AG08396 (cell line): ENCODE measurements at regions not wholly inside any gene's neighbourhood (a gene's known extent, or its start where the extent isn't known, plus 50 kb on each side); places are given as distances from the start of the nearest gene placed in this dataset.

ENCODE experiments used
- DNase-seq: peaks from one replicate; pipeline ENCODE4 v3.0.0; 2012; ENCODE audit warnings: low spot score, mixed read lengths

DNA sequence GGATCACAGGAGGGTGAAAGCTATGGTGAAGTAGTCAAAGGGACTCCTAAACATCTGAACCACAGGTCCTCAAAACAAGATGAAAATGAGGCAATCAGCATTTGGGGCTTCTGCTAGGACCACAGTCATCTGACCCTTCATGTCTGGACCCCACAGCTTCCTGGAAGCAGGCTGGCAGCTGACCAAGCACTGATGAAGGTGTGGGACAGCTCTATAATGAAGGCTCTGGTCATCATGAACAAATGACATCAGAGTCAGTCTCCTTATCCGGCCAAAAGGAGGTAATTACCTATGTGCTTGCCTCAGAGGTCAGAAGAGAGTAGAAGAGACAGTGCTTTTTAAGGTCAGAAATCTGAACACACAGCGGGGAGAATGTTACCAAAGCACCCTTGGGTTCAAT is 101.2 kb upstream of the GNAO1 start:
- DNase-seq, result no peak

DNA sequence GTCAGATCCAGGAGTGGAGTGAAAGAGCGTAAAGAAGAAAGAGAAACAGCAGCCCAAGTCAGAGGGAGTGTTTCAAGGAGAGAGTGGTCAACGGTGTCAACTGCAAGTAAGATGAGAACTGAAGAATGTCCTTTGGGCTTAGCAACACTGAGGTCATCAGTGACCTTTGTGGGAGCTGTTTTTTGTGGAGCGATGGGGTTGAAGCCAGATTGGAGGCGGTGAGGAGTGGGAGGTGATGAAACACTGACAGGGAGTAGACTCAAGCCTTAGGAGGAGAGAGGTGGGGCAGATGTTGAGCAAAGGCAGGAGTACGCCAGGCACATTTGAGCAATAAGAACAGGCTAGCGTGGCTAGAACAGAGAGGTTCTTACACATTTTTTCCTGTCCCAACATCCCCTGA is 103.7 kb upstream of the GNAO1 start:
- no peak for DNase-seq

DNA sequence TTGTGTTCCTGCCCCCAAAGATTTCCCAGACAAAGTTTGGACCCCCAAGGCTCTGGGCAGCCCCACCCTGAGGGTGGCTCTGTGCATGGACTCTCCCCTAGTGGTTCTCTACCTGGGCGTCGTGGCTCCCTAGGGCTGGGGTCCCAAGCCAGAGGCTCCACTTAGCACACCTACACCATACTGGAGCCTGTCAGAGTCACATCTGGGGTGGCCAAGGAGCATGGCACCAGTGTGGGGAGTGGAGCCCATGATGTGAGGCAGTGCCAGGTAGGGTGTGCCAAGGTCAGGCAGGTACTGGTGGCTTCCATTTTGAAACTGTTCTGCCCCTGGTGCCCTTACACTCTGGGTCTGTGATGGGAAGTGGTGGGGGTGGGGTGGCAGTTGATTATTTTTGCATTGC is 109.9 kb upstream of the GNAO1 start:
- DNase-seq, result no peak

DNA sequence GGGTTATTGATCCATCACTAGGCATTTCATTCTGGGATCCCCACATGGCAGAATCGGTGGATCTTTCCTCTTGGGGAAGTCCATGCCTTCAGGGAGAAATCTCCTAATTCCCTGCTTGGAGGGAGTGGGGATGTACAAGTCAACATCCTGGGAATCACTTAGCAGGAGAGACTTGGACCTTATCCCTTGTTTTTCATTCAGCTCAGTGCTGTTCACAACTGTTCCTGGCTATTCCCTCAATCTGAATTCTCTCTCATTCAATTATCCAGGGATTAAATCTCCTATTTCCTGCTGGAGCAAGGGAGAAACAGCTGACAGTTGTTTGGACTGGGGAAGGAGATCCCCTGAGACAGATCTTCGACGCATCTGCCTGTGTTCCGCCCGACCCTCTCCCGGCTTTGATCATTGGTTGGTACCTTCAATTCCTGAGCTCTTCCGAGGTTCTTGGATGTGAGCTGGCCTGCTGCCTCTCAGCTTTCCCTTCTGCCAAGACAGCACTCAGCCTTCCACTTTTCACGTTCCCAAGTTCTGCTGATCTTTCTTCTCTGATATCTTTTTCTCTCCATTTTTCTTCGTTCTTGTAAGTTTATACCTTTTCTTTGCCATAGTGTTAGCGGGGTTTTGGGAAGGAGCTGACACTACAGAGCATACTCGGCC is 115.4 kb upstream of the GNAO1 start:
- no peak for DNase-seq

DNA sequence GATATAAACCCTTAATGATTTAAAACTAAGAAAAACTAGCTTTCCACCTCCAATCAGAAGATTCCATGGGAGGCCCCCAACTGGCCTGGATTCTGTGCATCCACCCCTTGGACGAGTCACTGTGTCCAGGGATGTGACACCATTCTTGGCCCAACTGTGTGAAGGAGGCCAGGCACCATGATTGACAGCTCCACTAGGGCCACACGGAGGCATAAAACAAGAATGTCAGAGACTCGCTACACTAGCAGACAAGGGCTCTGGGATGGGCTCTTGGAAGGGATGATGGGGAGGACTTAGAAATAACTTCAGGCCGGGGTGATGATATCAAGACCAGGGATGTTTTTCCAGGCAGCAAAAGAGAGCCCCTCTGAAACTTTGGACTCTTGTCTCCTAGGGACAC is 117.8 kb upstream of the GNAO1 start:
- no peak for DNase-seq

GRCh38 chr16:56072096-56072495 is 119.2 kb upstream of the GNAO1 start:
- no peak for DNase-seq

- no peak for DNase-seq
Measured at GRCh38 chr16:56068816-56069215, 122.5 kb upstream of the GNAO1 start.

GRCh38 chr16:56068314-56068713 is 123.0 kb upstream of the GNAO1 start:
- DNase-seq, result no peak

- no peak for DNase-seq
Measured at GRCh38 chr16:56067406-56067805, 123.9 kb upstream of the GNAO1 start.

GRCh38 chr16:56066617-56067016 is 124.7 kb upstream of the GNAO1 start:
- DNase-seq, result no peak

GRCh38 chr16:56063111-56063510 is 128.2 kb upstream of the GNAO1 start:
- DNase-seq, result no peak

GRCh38 chr16:56057151-56057550 is 134.1 kb upstream of the GNAO1 start:
- no peak for DNase-seq

GRCh38 chr16:56050916-56051315 is 140.4 kb upstream of the GNAO1 start:
- DNase-seq, result no peak

DNA sequence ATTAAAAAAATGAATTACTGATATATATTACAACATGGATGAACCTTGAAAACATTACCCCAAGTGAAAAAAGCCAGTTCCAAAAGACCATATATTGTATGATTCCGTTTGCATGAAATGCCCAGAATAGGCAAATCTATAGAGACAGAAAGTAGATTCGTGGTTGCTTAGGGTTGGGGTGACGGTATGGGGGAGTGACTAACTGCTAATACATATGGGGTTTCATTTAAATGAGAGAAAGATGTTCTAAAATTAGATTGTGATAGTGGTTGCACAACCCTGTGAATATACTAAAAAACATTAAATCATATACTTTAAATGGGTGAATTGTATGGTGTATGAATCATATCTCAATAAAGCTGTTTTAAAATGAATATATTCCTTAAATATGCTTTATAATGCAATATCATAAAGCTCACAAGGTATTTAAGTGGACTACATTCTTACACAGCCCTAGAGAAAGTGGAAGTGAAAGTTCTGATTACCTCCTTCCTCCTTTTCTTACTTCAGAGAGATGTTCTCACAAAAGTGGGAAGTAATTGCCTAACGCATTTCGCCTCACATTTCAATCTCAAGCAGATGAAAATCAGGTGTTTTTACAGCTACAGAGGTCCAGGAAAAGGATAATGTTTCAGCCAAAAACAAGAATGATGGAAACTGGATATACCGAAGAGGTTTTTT is 142.7 kb upstream of the GNAO1 start:
- DNase-seq, result no peak

DNA sequence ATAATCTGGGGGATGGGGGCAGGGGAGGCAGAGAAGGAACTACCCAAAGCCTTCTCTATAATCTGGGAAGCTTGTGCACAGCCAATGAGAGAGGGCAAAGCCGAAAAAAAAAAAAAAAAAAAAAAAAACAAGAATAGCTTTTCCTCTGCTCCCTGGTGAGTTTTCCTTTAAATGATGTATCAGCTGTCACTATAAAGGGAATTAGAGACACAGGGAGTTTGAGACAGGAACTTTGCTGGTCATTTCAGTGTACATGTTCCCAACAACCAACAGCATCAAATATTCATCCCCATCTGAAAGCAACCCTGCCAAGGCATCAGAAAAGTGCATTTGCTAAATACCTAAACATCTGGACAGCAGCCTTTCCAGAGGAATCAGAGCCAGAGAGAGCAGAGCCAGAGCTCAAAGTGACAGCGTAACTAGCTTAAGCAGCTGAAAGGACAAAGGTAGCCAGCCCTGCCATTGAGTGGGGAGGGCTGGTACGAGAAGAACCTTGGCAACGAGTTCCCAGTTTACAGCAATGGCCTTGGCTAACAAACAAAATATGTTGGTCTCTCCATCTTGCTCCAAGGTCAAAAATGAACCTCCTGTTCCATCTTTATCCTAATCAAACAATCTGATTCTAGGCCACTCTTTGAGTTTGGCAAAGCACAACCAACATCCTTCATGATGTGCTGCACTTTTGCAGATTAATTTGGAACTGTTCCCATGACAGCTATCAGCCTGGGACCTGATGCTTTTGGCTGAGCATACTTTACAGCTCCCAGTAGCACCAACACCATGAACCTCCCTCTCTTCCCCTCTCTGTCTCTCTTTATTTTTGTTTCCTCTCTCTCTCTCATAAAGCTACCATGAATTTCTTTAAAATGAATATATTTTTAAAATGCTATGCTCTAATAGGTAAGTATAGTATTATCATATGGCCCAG is 143.7 kb upstream of the GNAO1 start:
- no peak for DNase-seq

- no peak for DNase-seq
Measured at GRCh38 chr16:56042416-56042815, 148.9 kb upstream of the GNAO1 start.

GRCh38 chr16:56041556-56042140 is 149.6 kb upstream of the GNAO1 start:
- no peak for DNase-seq

GRCh38 chr16:56038564-56039098 is 152.7 kb upstream of the GNAO1 start:
- DNase-seq, result no peak

GRCh38 chr16:56032072-56032471 is 156.9 kb upstream of the CES5A start:
- no peak for DNase-seq

GRCh38 chr16:56029026-56029425 is 153.9 kb upstream of the CES5A start:
- DNase-seq, result no peak

DNA sequence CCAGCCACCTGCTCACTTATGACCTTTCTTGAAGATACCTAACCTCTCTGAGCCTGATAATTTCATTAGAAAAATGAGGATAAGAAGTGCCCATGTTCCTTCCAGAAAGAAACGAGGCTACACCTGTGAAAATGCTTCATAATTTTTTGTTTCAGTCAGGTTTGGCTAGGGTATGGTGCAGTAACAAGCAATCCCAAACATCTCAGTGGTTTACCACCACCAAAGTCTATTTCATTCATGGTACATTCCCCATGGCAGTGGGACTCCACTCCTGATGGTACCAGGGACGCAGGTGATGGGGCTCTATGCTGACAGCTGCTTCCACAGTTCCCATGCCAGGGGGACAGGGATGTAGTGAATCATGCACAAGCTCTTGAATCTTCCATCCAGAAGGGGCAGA is 147.6 kb upstream of the CES5A start:
- DNase-seq, result no peak

DNA sequence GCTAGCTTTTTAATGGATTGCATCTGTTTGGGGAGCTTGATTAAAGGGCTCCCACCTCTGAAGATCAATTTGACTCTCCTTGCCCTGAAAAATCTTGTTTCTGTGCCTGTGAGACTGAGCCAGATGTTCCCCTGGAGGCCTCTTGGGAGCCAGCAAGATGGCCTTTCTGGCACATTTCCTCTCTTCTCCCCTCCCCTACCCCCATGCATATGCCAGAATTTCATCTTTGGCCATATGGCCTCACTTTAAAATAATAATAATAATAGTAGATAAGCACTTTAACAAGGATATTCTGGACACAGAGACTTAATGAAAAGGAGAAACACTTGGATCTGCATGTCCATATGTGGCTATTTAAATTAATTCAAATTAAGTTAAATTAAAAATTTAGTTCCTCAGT is 144.1 kb upstream of the CES5A start:
- DNase-seq, result no peak
